Stimulated activated CD4-positive, alpha-beta T cell treated with anti-CD3 and anti-CD28 coated beads, Interleukin-1b, Interleukin-23, amount 100 ng/mL, for 24 hours (primary cell): ENCODE measurements at regions not wholly inside any gene's neighbourhood (a gene's known extent, or its start where the extent isn't known, plus 50 kb on each side); places are given as distances from the start of the nearest gene placed in this dataset.
"Not testable (repeated sequence)": the region's sequence is repeated elsewhere in the genome, so short reads cannot be mapped to it uniquely, and the experiment has no call there.

Experiments
- DNase-seq, 4 experiments: peaks; one replicate each; pipeline ENCODE4 v3.0.0-alpha.2; 2020; ENCODE audit warnings: low read depth in 4 of 4, low spot score in 1 of 4

GRCh38 chr14:58878439-58879139, 240.8 kb downstream of the DACT1 start:
- DNase-seq, result no peak

- no peak for DNase-seq
These were observed 243.7 kb downstream of the DACT1 start for GRCh38 chr14:58881433-58881832.

- DNase-seq, result no peak
These were observed 244.8 kb downstream of the DACT1 start for GRCh38 chr14:58882577-58883018.

GRCh38 chr14:58884442-58884841, 246.7 kb downstream of the DACT1 start:
- DNase-seq, result no peak

GRCh38 chr14:58887931-58888330, 250.2 kb downstream of the DACT1 start:
- no peak for DNase-seq

- no peak for DNase-seq
These were observed 261.0 kb downstream of the DACT1 start for GRCh38 chr14:58898655-58899316.

GRCh38 chr14:58899317-58899713, 261.6 kb downstream of the DACT1 start:
- DNase-seq, result no peak

GRCh38 chr14:58901826-58902225, 264.1 kb downstream of the DACT1 start:
- no peak for DNase-seq

- DNase-seq, result no peak
These were observed 267.0 kb downstream of the DACT1 start for GRCh38 chr14:58904776-58905175.

GRCh38 chr14:58907803-58908202, 270.0 kb downstream of the DACT1 start:
- DNase-seq, result no peak

- no peak for DNase-seq
These were observed 274.5 kb downstream of the DACT1 start for GRCh38 chr14:58912287-58912686.

- DNase-seq, result no peak
These were observed 275.2 kb downstream of the DACT1 start for GRCh38 chr14:58912799-58913432.

GRCh38 chr14:58914279-58914855, 274.1 kb upstream of the DAAM1 start:
- DNase-seq, result no peak

GRCh38 chr14:58915646-58916045, 272.8 kb upstream of the DAAM1 start:
- DNase-seq, result no peak

- no peak for DNase-seq
These were observed 270.3 kb upstream of the DAAM1 start for GRCh38 chr14:58918066-58918738.

- DNase-seq, result no peak
These were observed 269.2 kb upstream of the DAAM1 start for GRCh38 chr14:58919217-58919616.

GRCh38 chr14:58920230-58920629, 268.2 kb upstream of the DAAM1 start:
- DNase-seq, result no peak

GRCh38 chr14:58922201-58922940, 266.1 kb upstream of the DAAM1 start:
- DNase-seq, result not testable (repeated sequence)

- DNase-seq, result no peak
These were observed 264.6 kb upstream of the DAAM1 start for GRCh38 chr14:58923751-58924405.

GRCh38 chr14:58941629-58942028, 246.8 kb upstream of the DAAM1 start:
- DNase-seq, result no peak
